ENCODE measurements at regions not wholly inside any gene's neighbourhood (a gene's known extent, or its start where the extent isn't known, plus 50 kb on each side); places are given as distances from the start of the nearest gene placed in this dataset.

DNA sequence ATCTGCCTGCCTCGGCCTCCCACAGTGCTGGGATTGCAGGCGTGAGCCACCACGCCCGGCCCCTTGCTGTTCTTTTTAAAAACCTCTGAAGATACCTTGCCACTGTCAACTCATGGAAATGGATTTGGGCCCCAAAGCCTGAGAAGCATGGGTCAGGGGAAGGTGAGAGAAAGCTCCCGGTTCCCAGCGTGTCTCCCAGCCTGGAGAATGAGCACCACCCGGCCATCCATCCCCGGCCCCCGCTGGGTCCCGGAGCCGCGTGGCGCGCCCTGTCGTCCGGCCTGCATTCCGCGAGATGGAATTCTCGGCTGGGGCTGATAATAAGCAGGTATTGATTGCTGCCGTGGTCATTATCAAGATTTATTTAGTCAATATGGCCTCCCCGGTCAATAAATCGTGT, 126.5 kb upstream of the MYL2 start:
- Mint-ChIP-seq H3K4me3 (no peak overlapping the region), H3K9me3 (ENCODE audit: insufficient read depth) (no peaks in the 10 kb centered on the region), H3K27me3 (peaks cover 10% of the 10 kb centered on the region), H3K27ac (no peak overlapping the region), H3K4me1 (no peaks in the 10 kb centered on the region)
- Histone ChIP-seq H2AFZ (ENCODE audit: insufficient read depth, low read depth, low read length, poor library complexity, severe bottlenecking) (no peak overlapping the region), H3K79me2 (ENCODE audit: control insufficient read depth, insufficient read depth, low read length) (no peaks in the 10 kb centered on the region), H3K36me3 (replicated peaks in 1 of 2; ENCODE audit: control extremely low read depth in 1 of 2, control insufficient read depth in 1 of 2, extremely low read depth in 1 of 2, insufficient read depth in 2 of 2, low read length in 1 of 2) (no peaks in the 10 kb centered on the region), H3K9ac (ENCODE audit: low read length) (no peak overlapping the region), H3K27ac (ENCODE audit: low read length in 2 of 2) (no peak overlapping the region), H3K4me3 (ENCODE audit: control extremely low read depth in 1 of 5, extremely low read depth in 1 of 5, insufficient read depth in 1 of 5, low read depth in 2 of 5, low read length in 4 of 5) (no peak overlapping the region), H3K4me1 (ENCODE audit: control insufficient read depth in 2 of 2, insufficient read depth in 2 of 2, low read length in 2 of 2) (no peaks in the 10 kb centered on the region), H4K20me1 (ENCODE audit: control insufficient read depth, insufficient read depth, low read length, poor library complexity, severe bottlenecking) (no peaks in the 10 kb centered on the region), H3K9me3 (ENCODE audit: control extremely low read depth in 1 of 3, control insufficient read depth in 2 of 3, insufficient read depth in 1 of 3, low read length in 2 of 3) (peaks cover 0 to 2% (median 0%) of the 10 kb centered on the region in 3 donors), H3K27me3 (replicated peaks in 1 of 4; ENCODE audit: control extremely low read depth in 1 of 4, control insufficient read depth in 3 of 4, insufficient read depth in 4 of 4, low read length in 3 of 4) (peaks cover 0 to 7% (median 0%) of the 10 kb centered on the region in 4 experiments), H3K4me2 (replicated peaks; ENCODE audit: low read depth, low read length, poor library complexity, severe bottlenecking) (no peak overlapping the region)
- no peak for ATAC-seq (ENCODE audit: low read depth)
- DNase-seq, result no peak
- ChIA-PET CTCF (no interaction called here), POLR2A (no interaction called here)
- intact Hi-C loops (cut with micrococcal nuclease), result no loop called here
- TF ChIP-seq, protein P1, sequence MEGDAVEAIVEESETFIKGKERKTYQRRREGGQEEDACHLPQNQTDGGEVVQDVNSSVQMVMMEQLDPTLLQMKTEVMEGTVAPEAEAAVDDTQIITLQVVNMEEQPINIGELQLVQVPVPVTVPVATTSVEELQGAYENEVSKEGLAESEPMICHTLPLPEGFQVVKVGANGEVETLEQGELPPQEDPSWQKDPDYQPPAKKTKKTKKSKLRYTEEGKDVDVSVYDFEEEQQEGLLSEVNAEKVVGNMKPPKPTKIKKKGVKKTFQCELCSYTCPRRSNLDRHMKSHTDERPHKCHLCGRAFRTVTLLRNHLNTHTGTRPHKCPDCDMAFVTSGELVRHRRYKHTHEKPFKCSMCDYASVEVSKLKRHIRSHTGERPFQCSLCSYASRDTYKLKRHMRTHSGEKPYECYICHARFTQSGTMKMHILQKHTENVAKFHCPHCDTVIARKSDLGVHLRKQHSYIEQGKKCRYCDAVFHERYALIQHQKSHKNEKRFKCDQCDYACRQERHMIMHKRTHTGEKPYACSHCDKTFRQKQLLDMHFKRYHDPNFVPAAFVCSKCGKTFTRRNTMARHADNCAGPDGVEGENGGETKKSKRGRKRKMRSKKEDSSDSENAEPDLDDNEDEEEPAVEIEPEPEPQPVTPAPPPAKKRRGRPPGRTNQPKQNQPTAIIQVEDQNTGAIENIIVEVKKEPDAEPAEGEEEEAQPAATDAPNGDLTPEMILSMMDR (IDR thresholded peaks at IDR 0.05), result no peak
- no peak for TF ChIP-seq EZH2 (IDR thresholded peaks at IDR 0.05; ENCODE audit: borderline replicate concordance, insufficient read depth, low read depth, low read length, poor library complexity, severe bottlenecking)
- WGBS (ENCODE audit: insufficient coverage), result 97% methylated on average over 20 of the region's 22 CpGs

DNA sequence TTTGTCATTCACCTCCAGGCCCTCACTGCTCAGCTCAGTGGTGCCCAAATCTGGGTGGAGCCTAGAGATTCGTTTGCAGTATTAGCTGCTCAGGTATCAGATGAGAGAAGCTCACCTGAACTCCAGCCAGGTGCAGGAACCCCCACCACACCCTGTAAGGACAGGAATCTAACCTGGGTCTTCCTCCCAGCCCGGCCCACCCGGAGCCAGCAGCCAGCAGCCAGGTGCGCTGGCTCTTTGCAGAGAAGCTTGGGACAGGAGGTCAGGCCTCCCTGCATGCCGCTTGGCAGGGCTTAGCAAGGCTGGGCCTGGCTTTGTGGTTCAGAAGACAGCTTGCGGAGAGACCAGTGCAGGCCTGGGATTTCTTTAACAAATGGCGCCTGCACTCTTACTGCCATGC, 125.6 kb upstream of the MYL2 start:
- Histone ChIP-seq H3K27ac (ENCODE audit: low read length in 2 of 2) (no peak overlapping the region), H4K20me1 (ENCODE audit: control insufficient read depth, insufficient read depth, low read length, poor library complexity, severe bottlenecking) (no peaks in the 10 kb centered on the region), H3K27me3 (replicated peaks in 1 of 4; ENCODE audit: control extremely low read depth in 1 of 4, control insufficient read depth in 3 of 4, insufficient read depth in 4 of 4, low read length in 3 of 4) (peaks cover 0 to 7% (median 0%) of the 10 kb centered on the region in 4 experiments), H3K4me3 (ENCODE audit: control extremely low read depth in 1 of 5, extremely low read depth in 1 of 5, insufficient read depth in 1 of 5, low read depth in 2 of 5, low read length in 4 of 5) (no peak overlapping the region), H3K4me2 (replicated peaks; ENCODE audit: low read depth, low read length, poor library complexity, severe bottlenecking) (no peak overlapping the region), H3K36me3 (replicated peaks in 1 of 2; ENCODE audit: control extremely low read depth in 1 of 2, control insufficient read depth in 1 of 2, extremely low read depth in 1 of 2, insufficient read depth in 2 of 2, low read length in 1 of 2) (no peaks in the 10 kb centered on the region), H3K9ac (ENCODE audit: low read length) (no peak overlapping the region), H3K9me3 (ENCODE audit: control extremely low read depth in 1 of 3, control insufficient read depth in 2 of 3, insufficient read depth in 1 of 3, low read length in 2 of 3) (peaks cover 0 to 2% (median 0%) of the 10 kb centered on the region in 3 donors), H3K4me1 (ENCODE audit: control insufficient read depth in 2 of 2, insufficient read depth in 2 of 2, low read length in 2 of 2) (no peaks in the 10 kb centered on the region), H3K79me2 (ENCODE audit: control insufficient read depth, insufficient read depth, low read length) (no peaks in the 10 kb centered on the region), H2AFZ (ENCODE audit: insufficient read depth, low read depth, low read length, poor library complexity, severe bottlenecking) (no peak overlapping the region)
- TF ChIP-seq, protein P1 (IDR thresholded peaks at IDR 0.05), result no peak
- TF ChIP-seq EZH2 (IDR thresholded peaks at IDR 0.05; ENCODE audit: borderline replicate concordance, insufficient read depth, low read depth, low read length, poor library complexity, severe bottlenecking), result no peak
- Mint-ChIP-seq H3K9me3 (ENCODE audit: insufficient read depth) (no peaks in the 10 kb centered on the region), H3K27ac (no peak overlapping the region), H3K27me3 (peaks cover 13% of the 10 kb centered on the region), H3K4me1 (no peaks in the 10 kb centered on the region), H3K4me3 (no peak overlapping the region)
- no peak for ATAC-seq (ENCODE audit: low read depth)
- intact Hi-C loops (cut with micrococcal nuclease), result no loop called here
- no peak for DNase-seq
- 95% methylated on average over 6 of the region's 7 CpGs for WGBS (ENCODE audit: insufficient coverage)
- POLR2A ChIA-PET, result no interaction called here
- CTCF ChIA-PET, result no interaction called here
